ENCODE measurements at regions not wholly inside any gene's neighbourhood (a gene's known extent, or its start where the extent isn't known, plus 50 kb on each side); places are given as distances from the start of the nearest gene placed in this dataset.

DNA sequence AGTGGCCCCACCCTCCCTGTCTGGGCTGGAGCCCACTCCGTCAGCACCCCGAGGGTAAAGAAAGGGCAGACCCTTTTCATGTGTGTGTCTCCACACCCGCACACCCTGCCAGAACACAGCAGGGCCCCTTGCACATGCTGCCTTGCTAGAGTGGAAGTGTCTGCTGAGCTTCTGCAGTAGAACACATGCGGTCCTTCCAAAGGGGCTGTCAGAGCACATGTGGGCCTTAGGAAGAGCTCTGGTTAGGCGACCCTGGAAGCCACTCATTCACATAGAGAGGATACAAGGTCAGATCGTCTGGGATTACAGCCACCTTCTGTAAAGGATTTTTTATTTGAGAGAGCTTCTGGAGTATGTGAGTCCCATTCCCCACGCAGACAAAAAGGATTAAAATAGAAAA, 613.2 kb upstream of the RAB6C start:
- Histone ChIP-seq H3K79me2 (ENCODE audit: control insufficient read depth, insufficient read depth, low read length) (no peaks in the 10 kb centered on the region), H3K4me2 (ENCODE audit: control insufficient read depth, extremely low read depth, insufficient read depth, low read depth, low read length) (no peak overlapping the region), H3K9me1 (ENCODE audit: control insufficient read depth, extremely low read depth, insufficient read depth, low read length) (no peaks in the 10 kb centered on the region), H3K9ac (ENCODE audit: control insufficient read depth, extremely low read depth, insufficient read depth, low read length) (no peak overlapping the region), H3K36me3 (ENCODE audit: control insufficient read depth in 2 of 2, extremely low read depth in 1 of 2, insufficient read depth in 2 of 2, low read length in 2 of 2) (no peaks in the 10 kb centered on the region), H3K4me1 (ENCODE audit: control insufficient read depth, extremely low read depth, insufficient read depth, low read length) (no peaks in the 10 kb centered on the region), H3K27me3 (ENCODE audit: control insufficient read depth, extremely low read depth, insufficient read depth, low read length) (no peaks in the 10 kb centered on the region), H3K27ac (ENCODE audit: control insufficient read depth, insufficient read depth, low read length) (no peak overlapping the region), H4K20me1 (ENCODE audit: control insufficient read depth, extremely low read depth, insufficient read depth, low read length) (no peaks in the 10 kb centered on the region), H3K4me3 (ENCODE audit: control insufficient read depth in 2 of 3, extremely low read depth in 1 of 3, insufficient read depth in 2 of 3, low read depth in 1 of 3, low read length in 3 of 3) (no peak overlapping the region), H2AFZ (ENCODE audit: control insufficient read depth, low read length) (no peak overlapping the region), H3K9me3 (ENCODE audit: control insufficient read depth, low read depth, low read length) (no peaks in the 10 kb centered on the region)
- no peak for DNase-seq (ENCODE audit: low read depth, low spot score)
- dilution Hi-C loops (cut with MboI; ENCODE audit: extremely low pct_ligation_motif_present, low sequenced_read_pairs): no loop called here
- no peak for FAIRE-seq
- TF ChIP-seq EZH2 (IDR thresholded peaks at IDR 0.05; ENCODE audit: low read length): no peak
- TF ChIP-seq, protein P1, sequence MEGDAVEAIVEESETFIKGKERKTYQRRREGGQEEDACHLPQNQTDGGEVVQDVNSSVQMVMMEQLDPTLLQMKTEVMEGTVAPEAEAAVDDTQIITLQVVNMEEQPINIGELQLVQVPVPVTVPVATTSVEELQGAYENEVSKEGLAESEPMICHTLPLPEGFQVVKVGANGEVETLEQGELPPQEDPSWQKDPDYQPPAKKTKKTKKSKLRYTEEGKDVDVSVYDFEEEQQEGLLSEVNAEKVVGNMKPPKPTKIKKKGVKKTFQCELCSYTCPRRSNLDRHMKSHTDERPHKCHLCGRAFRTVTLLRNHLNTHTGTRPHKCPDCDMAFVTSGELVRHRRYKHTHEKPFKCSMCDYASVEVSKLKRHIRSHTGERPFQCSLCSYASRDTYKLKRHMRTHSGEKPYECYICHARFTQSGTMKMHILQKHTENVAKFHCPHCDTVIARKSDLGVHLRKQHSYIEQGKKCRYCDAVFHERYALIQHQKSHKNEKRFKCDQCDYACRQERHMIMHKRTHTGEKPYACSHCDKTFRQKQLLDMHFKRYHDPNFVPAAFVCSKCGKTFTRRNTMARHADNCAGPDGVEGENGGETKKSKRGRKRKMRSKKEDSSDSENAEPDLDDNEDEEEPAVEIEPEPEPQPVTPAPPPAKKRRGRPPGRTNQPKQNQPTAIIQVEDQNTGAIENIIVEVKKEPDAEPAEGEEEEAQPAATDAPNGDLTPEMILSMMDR (optimal IDR thresholded peaks at IDR 0.05 in 1 of 3, IDR thresholded peaks at IDR 0.05 in 1 of 3, conservative IDR thresholded peaks at IDR 0.05 in 1 of 3; ENCODE audit: extremely low read depth in 1 of 3, insufficient read depth in 2 of 3, low read length in 3 of 3): no peak

DNA sequence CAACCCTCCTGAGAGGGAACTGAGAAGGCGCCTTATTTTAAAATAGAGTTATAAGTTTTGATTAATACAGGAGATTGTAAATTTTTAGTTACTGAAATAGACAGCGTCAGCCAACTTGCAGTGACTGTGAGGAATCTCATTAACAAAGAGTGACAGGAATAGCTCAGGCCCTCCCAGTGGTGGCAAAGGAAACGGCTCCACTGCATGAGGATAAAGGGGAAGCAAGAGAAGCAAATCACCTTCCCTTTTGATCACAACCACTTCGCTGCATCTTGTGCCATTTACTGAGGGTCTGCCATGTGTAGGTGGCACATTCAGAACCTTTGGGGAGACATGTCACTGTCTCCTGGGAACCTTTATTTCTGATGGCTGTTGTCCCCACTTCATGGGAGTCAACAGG, 612.4 kb upstream of the RAB6C start:
- no peaks in the 10 kb centered on the region for H4K20me1 ChIP-seq (ENCODE audit: control insufficient read depth, extremely low read depth, insufficient read depth, low read length)
- H3K79me2 ChIP-seq (ENCODE audit: control insufficient read depth, insufficient read depth, low read length): no peaks in the 10 kb centered on the region
- no peak overlapping the region for H3K4me3 ChIP-seq (ENCODE audit: control insufficient read depth in 2 of 3, extremely low read depth in 1 of 3, insufficient read depth in 2 of 3, low read depth in 1 of 3, low read length in 3 of 3)
- no peak overlapping the region for H3K9ac ChIP-seq (ENCODE audit: control insufficient read depth, extremely low read depth, insufficient read depth, low read length)
- no peak for FAIRE-seq
- no peaks in the 10 kb centered on the region for H3K9me1 ChIP-seq (ENCODE audit: control insufficient read depth, extremely low read depth, insufficient read depth, low read length)
- dilution Hi-C loops (cut with MboI; ENCODE audit: extremely low pct_ligation_motif_present, low sequenced_read_pairs): no loop called here
- H2AFZ ChIP-seq (ENCODE audit: control insufficient read depth, low read length): no peak overlapping the region
- H3K9me3 ChIP-seq (ENCODE audit: control insufficient read depth, low read depth, low read length): no peaks in the 10 kb centered on the region
- no peak overlapping the region for H3K27ac ChIP-seq (ENCODE audit: control insufficient read depth, insufficient read depth, low read length)
- no peak overlapping the region for H3K4me2 ChIP-seq (ENCODE audit: control insufficient read depth, extremely low read depth, insufficient read depth, low read depth, low read length)
- DNase-seq (ENCODE audit: low read depth, low spot score): no peak
- H3K4me1 ChIP-seq (ENCODE audit: control insufficient read depth, extremely low read depth, insufficient read depth, low read length): no peaks in the 10 kb centered on the region
- H3K27me3 ChIP-seq (ENCODE audit: control insufficient read depth, extremely low read depth, insufficient read depth, low read length): no peaks in the 10 kb centered on the region
- no peaks in the 10 kb centered on the region for H3K36me3 ChIP-seq (ENCODE audit: control insufficient read depth in 2 of 2, extremely low read depth in 1 of 2, insufficient read depth in 2 of 2, low read length in 2 of 2)
- no peak for TF ChIP-seq EZH2 (IDR thresholded peaks at IDR 0.05; ENCODE audit: low read length)
- TF ChIP-seq, protein P1 (optimal IDR thresholded peaks at IDR 0.05 in 1 of 3, IDR thresholded peaks at IDR 0.05 in 1 of 3, conservative IDR thresholded peaks at IDR 0.05 in 1 of 3; ENCODE audit: extremely low read depth in 1 of 3, insufficient read depth in 2 of 3, low read length in 3 of 3): no peak
